Colonic mucosa (tissue), 4 donors: ENCODE measurements at regions not wholly inside any gene's neighbourhood (a gene's known extent, or its start where the extent isn't known, plus 50 kb on each side); places are given as distances from the start of the nearest gene placed in this dataset.

Experiments
- DNase-seq: peaks from one replicate; pipeline ENCODE4 v3.0.0-alpha.2; 2020
- H3K27ac ChIP-seq: fragments of 200-600 bp; one replicate; pipeline ENCODE4 v1.8.0; 2021
- H3K27me3 ChIP-seq: fragments of 200-600 bp; one replicate; pipeline ENCODE4 v1.8.0; 2021
- H3K36me3 ChIP-seq: fragments of 200-600 bp; one replicate; pipeline ENCODE4 v1.8.0; 2021
- H3K4me1 ChIP-seq: fragments of 200-600 bp; one replicate; pipeline ENCODE4 v1.8.0; 2021; ENCODE audit warnings: mild to moderate bottlenecking
- H3K4me3 ChIP-seq: fragments of 200-600 bp; one replicate; pipeline ENCODE4 v1.8.0; 2021
- H3K9ac ChIP-seq, 2 donors: one replicate each; pipeline ENCODE4 v1.7.0; 2013; ENCODE audit warnings: control low read depth in 2 of 2, low read depth in 2 of 2, low read length in 2 of 2
- H3K9me3 ChIP-seq: fragments of 200-600 bp; one replicate; pipeline ENCODE4 v1.8.0; 2021
- CTCF ChIP-seq: fragments of 200-600 bp; IDR thresholded peaks from one replicate; pipeline ENCODE4 v1.8.0; 2022; ENCODE audit warnings: antibody characterized with exemption, mild to moderate bottlenecking
- intact Hi-C: fragments of 100-400 bp; cut with DNase I; formaldehyde crosslinking; loops from one replicate; pipeline ENCODE4 v1.14.1; 2022
- donor health status: healthy.
- donor health status: DM: no; HTN: no; CAD: no.
- donor health status: DM: no; HTN: no; CAD: no.

GRCh38 chr1:80251171-80251570 lies 1244.6 kb upstream of the ADGRL4 start:
- no peak overlapping the region for H3K9ac ChIP-seq
- no peaks in the 10 kb centered on the region for H3K9me3 ChIP-seq
- no peaks in the 10 kb centered on the region for H3K4me1 ChIP-seq
- no peaks in the 10 kb centered on the region for H3K36me3 ChIP-seq
- no peak overlapping the region for H3K27ac ChIP-seq
- no peaks in the 10 kb centered on the region for H3K27me3 ChIP-seq
- no peak for TF ChIP-seq CTCF
- intact Hi-C loops, result no loop called here
- DNase-seq, result no peak
- no peak overlapping the region for H3K4me3 ChIP-seq

GRCh38 chr1:80250573-80251168 lies 1244.1 kb upstream of the ADGRL4 start:
- no peak for TF ChIP-seq CTCF
- Histone ChIP-seq H3K9ac (no peak overlapping the region), H3K27me3 (no peaks in the 10 kb centered on the region), H3K27ac (no peak overlapping the region), H3K4me1 (no peaks in the 10 kb centered on the region), H3K36me3 (no peaks in the 10 kb centered on the region), H3K9me3 (no peaks in the 10 kb centered on the region), H3K4me3 (no peak overlapping the region)
- intact Hi-C loops, result no loop called here
- DNase-seq, result no peak

GRCh38 chr1:80249699-80250098 lies 1243.2 kb upstream of the ADGRL4 start:
- Histone ChIP-seq H3K4me1 (no peaks in the 10 kb centered on the region), H3K9me3 (no peaks in the 10 kb centered on the region), H3K4me3 (no peak overlapping the region), H3K9ac (no peak overlapping the region), H3K27me3 (no peaks in the 10 kb centered on the region), H3K36me3 (no peaks in the 10 kb centered on the region), H3K27ac (no peak overlapping the region)
- intact Hi-C loops, result no loop called here
- no peak for TF ChIP-seq CTCF
- no peak for DNase-seq

- no peak for DNase-seq
- intact Hi-C loops, result no loop called here
- H3K4me3 ChIP-seq, result no peak overlapping the region
- H3K27me3 ChIP-seq, result no peaks in the 10 kb centered on the region
- no peak overlapping the region for H3K27ac ChIP-seq
- no peaks in the 10 kb centered on the region for H3K9me3 ChIP-seq
- no peaks in the 10 kb centered on the region for H3K36me3 ChIP-seq
- TF ChIP-seq CTCF, result no peak
- no peaks in the 10 kb centered on the region for H3K4me1 ChIP-seq
- H3K9ac ChIP-seq, result no peak overlapping the region
Measured at GRCh38 chr1:80248886-80249285, 1242.4 kb upstream of the ADGRL4 start.

- H3K4me1 ChIP-seq, result no peaks in the 10 kb centered on the region
- no peak overlapping the region for H3K27ac ChIP-seq
- TF ChIP-seq CTCF, result no peak
- no peaks in the 10 kb centered on the region for H3K27me3 ChIP-seq
- H3K4me3 ChIP-seq, result no peak overlapping the region
- H3K36me3 ChIP-seq, result no peaks in the 10 kb centered on the region
- intact Hi-C loops, result no loop called here
- no peak for DNase-seq
- H3K9ac ChIP-seq, result no peak overlapping the region
- no peaks in the 10 kb centered on the region for H3K9me3 ChIP-seq
Measured at GRCh38 chr1:80245813-80246212, 1239.3 kb upstream of the ADGRL4 start.

- intact Hi-C loops, result no loop called here
- Histone ChIP-seq H3K27ac (no peak overlapping the region), H3K4me3 (no peak overlapping the region), H3K9me3 (no peaks in the 10 kb centered on the region), H3K36me3 (no peaks in the 10 kb centered on the region), H3K9ac (no peak overlapping the region), H3K4me1 (no peaks in the 10 kb centered on the region), H3K27me3 (no peaks in the 10 kb centered on the region)
- DNase-seq, result no peak
- no peak for TF ChIP-seq CTCF
Measured at GRCh38 chr1:80244372-80244771, 1237.8 kb upstream of the ADGRL4 start.
